Transverse colon (tissue), 3 donors: ENCODE measurements at regions not wholly inside any gene's neighbourhood (a gene's known extent, or its start where the extent isn't known, plus 50 kb on each side); places are given as distances from the start of the nearest gene placed in this dataset.

Experiments used
- CTCF ChIP-seq, 5 experiments: fragments of 200-600 bp in 3 of 5; fragments of 450-650 bp in 2 of 5; sonication (generic) in 3 of 5; IDR thresholded peaks; 1 replicate in 2 of 5; 2 replicates in 3 of 5; pipeline ENCODE4 v1.5.1; 2016 to 2017; ENCODE audit warnings: antibody characterized with exemption in 5 of 5, inconsistent platforms in 3 of 5, mild to moderate bottlenecking in 2 of 5, moderate library complexity in 1 of 5
- POLR2A ChIP-seq: fragments of 450-650 bp; IDR thresholded peaks from one replicate; pipeline ENCODE4 v1.6.1; 2016; ENCODE audit warnings: antibody characterized with exemption, mild to moderate bottlenecking, moderate library complexity

DNA sequence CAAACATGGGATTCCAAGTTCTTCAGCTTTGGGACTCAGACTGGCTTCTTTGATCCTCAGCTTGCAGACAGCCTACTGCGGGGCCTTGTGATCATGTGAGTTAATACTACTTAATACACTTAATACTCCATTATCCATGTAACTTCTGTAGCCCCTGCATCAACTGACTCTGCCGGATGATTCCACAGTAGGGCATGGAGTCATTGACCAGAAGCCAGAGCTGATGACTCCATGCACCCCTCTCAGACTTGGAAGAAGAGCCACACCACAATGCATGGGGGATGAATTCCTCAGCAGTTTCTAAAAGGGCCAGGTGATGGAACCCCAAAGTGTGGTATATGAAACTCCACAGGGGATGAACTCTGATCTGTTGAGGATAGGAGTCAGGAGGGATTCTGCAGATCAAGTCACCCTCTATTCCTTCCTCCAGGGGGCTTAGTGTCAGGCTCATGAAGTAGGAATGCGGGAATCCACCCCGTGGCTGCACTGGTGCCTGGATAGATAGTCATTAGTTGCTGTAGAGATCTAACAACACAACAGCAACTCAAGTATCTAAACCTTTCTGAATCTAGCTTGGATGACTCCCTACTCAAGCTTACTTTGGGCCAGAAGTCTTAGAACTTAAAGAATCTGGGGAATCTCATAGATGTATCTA, 70.2 kb downstream of the GPR6 start:
- TF ChIP-seq CTCF (IDR thresholded peaks at IDR 0.05) (no peak), POLR2A (no peak)
